ENCODE measurements at regions not wholly inside any gene's neighbourhood (a gene's known extent, or its start where the extent isn't known, plus 50 kb on each side); places are given as distances from the start of the nearest gene placed in this dataset.

DNA sequence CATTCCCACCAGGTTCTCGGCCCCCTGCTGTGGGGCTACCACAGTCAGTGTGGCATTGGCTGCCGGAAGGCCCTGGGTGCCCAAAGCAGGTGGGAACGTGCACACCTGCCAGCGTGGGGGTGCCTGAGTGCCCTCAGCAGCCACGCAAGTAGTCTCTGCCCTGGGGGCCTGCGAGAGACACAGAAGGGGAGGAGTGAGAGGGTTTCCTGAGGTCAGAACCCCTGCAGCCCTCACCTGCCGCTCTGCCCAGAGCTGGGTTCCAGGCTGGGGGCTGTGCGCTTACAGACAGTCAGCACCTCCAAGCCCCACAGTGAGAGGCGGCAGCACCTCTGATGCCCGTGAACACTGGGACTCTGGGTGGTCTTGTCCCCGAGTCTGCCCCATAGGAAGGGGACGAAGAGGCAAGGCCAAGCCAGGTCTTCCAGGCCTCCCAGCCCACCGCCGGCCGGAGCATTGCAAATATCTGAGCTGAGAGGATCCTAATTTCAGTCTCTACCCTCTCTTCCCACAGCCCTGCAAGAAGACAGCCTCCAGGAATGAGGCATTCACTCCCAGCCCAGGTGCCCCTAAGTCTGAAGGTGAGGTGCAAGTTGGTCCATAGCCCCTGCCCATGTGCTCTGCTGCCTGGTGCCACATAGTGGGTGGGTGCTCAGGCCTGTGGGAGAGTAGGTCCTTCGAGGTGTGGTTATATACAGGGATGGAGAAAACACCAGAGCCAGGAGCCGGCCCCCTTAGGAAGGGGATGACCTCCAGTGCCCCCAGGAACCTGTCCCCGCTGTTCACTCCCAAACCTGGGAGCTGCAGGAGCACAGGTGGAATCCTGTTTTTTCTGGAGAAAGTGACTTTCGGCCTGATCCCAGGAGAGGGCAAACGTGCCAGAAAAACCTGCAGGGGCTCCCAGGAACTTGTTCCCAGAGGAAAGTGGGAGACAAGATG, 291.1 kb upstream of the RTL1 start:
- TF ChIP-seq, protein P1, sequence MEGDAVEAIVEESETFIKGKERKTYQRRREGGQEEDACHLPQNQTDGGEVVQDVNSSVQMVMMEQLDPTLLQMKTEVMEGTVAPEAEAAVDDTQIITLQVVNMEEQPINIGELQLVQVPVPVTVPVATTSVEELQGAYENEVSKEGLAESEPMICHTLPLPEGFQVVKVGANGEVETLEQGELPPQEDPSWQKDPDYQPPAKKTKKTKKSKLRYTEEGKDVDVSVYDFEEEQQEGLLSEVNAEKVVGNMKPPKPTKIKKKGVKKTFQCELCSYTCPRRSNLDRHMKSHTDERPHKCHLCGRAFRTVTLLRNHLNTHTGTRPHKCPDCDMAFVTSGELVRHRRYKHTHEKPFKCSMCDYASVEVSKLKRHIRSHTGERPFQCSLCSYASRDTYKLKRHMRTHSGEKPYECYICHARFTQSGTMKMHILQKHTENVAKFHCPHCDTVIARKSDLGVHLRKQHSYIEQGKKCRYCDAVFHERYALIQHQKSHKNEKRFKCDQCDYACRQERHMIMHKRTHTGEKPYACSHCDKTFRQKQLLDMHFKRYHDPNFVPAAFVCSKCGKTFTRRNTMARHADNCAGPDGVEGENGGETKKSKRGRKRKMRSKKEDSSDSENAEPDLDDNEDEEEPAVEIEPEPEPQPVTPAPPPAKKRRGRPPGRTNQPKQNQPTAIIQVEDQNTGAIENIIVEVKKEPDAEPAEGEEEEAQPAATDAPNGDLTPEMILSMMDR (IDR thresholded peaks at IDR 0.05; ENCODE audit: insufficient read depth, low read length, missing control alignments), result no peak
- H3K4me3 ChIP-seq (ENCODE audit: low read depth, low read length), result no peak overlapping the region
- POLR2A ChIA-PET, result no interaction called here
- DNase-seq (ENCODE audit: low read depth, low spot score), result no peak
- CTCF ChIA-PET, result no interaction called here

DNA sequence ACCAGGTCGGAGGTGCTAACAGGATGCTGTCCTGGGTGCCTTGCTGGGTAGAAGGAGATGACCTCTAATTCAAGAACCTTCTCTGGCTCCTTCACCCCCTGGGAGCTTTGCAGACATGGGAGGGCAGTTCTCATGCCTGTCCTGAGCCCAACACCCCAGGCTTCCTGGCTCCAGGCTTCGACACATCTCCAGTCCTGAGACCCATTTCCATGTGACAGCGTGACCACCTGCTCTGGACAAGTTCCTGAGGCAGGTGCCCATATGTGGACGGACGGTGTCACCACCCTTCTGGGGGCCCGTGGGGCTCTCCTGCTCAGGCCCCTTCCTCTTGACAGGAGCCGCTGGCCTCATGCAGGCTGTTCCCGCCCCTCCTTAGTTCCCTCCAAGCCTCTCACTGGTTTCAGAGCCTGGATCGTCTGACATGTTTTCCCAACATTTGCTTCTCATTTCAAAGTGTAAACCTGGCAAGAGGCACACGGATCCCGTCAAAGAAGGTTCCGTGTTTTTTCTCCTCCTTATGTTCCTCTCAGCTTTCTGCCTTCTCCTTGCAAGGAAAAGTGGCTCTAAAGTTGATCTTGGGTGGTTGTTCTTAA, 291.9 kb upstream of the RTL1 start:
- TF ChIP-seq, protein P1 (IDR thresholded peaks at IDR 0.05; ENCODE audit: insufficient read depth, low read length, missing control alignments), result no peak
- POLR2A ChIA-PET, result no interaction called here
- H3K4me3 ChIP-seq (ENCODE audit: low read depth, low read length), result no peak overlapping the region
- CTCF ChIA-PET, result no interaction called here
- DNase-seq (ENCODE audit: low read depth, low spot score), result no peak

DNA sequence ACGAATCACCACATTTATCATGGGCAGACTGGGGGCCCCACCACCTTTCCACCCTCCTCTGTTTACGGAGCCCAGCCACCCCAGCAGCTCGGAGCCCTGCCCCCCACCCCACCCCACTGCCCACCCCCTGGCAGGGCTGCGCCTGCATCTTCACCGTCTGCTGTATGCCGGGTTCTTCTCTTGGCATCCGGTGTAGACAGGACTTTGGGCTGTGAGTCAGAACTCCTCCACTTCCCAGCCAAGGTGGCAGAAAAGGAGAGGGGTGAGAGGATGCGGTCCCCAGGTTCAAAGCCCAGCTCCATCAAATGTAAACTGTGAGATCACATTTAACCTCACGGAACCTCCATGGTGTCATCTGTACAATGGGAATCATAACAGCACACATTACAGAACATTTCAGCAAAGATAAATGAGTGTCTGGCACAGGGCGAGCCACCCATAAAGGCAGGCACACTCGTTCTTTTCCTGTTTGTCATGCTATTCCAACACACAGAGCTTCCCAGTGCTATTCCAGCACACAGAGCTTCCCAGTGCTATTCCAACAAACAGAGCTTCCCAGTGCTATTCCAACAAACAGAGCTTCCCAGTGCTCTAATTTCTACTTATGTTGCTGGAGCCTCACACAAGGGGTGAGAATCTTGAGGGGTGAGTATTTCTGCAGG, 292.7 kb upstream of the RTL1 start:
- CTCF ChIA-PET, result no interaction called here
- H3K4me3 ChIP-seq (ENCODE audit: low read depth, low read length), result no peak overlapping the region
- DNase-seq (ENCODE audit: low read depth, low spot score), result no peak
- TF ChIP-seq, protein P1 (IDR thresholded peaks at IDR 0.05; ENCODE audit: insufficient read depth, low read length, missing control alignments), result no peak
- POLR2A ChIA-PET, result no interaction called here

DNA sequence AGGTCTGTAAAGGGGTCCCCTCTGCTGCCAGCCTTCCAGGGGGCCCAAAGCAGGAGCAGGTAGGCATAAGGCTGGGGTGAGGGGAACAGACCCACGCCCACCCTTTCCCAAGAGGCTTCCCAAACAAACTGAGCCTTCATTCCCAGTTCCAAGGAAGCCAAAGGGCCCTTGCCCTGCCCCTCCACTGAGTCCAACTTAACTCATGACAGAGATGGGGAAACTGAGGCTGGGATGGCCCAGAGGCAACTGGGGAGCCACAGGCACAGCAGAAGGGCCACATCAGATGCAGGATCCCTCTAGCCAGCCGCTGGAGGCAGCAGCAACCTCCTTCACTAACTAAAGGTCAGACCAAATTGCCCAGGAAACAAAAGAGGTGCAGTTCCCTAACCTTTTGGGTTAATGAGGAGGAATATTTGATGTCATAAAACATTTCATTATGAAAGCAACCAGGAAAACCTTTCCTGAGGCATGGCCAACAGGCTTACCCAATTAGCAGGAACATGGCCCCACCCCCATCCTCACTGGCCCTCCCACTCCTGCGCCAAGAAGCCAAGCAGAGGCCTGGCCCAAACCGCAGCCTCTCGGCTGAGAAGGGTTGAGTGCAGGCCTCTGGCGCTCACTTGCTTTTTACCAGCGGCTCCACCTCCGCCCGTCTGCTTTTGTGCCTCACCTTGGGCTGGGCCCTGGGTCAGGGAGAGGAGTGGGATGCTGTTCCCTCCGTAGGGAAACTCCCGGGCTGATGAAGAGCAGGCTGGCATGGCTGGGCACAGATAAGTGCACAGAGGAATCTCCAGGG, 293.5 kb upstream of the RTL1 start:
- no peak overlapping the region for H3K4me3 ChIP-seq (ENCODE audit: low read depth, low read length)
- TF ChIP-seq, protein P1 (IDR thresholded peaks at IDR 0.05; ENCODE audit: insufficient read depth, low read length, missing control alignments), result no peak
- DNase-seq (ENCODE audit: low read depth, low spot score), result no peak
- ChIA-PET POLR2A (no interaction called here), CTCF (no interaction called here)

DNA sequence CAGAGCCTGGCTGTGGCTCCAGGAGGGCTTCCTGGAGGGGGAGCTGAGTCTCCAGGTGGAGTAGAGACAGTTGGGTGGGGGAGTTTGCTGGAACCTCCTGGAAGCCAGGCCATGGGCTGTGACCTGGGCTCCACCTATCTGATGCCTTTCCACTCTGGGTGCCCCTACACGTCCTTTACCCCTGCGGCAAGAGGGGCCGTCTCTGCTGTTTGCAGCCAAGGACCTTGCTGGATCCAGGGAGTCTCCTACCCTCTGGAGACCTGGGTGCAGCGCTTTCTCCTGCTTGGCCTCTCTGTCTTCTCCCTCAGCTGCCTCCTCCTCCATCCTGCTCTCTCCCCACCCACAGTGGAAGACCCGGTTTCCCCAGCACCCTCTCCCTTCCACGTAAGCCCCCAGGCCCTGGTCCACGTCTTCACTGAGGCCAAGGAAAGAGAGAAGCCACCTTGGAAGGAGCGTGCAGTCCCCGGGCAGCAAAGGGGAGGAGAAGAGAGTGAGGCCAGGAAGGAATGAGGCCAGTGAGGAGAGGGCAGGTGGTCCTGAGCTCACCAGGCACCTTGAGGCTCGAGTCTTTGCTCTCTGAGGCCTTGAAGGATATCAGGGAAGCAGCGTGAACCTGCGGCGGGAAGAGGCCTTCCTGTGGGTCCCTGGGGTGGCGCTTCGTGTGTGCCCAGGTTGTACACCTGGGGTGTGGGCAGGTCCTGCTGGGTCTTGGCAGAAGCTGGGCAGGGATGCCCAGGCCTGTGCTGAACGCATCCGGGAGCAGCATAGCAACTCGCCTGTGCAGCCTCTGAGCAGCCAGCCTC, 294.3 kb upstream of the RTL1 start:
- no peak overlapping the region for H3K4me3 ChIP-seq (ENCODE audit: low read depth, low read length)
- ChIA-PET POLR2A (no interaction called here), CTCF (no interaction called here)
- TF ChIP-seq, protein P1 (IDR thresholded peaks at IDR 0.05; ENCODE audit: insufficient read depth, low read length, missing control alignments), result no peak
- DNase-seq (ENCODE audit: low read depth, low spot score), result no peak

Data from AG04449 (cell line).